Rectal smooth muscle tissue (tissue), 1 donor: ENCODE measurements at regions not wholly inside any gene's neighbourhood (a gene's known extent, or its start where the extent isn't known, plus 50 kb on each side); places are given as distances from the start of the nearest gene placed in this dataset.

Experiments used
- H3K27ac ChIP-seq: one replicate; pipeline ENCODE4 v1.7.0; 2013; ENCODE audit warnings: low read depth, low read length, inconsistent platforms
- H3K27me3 ChIP-seq: one replicate; pipeline ENCODE4 v1.7.0; 2013; ENCODE audit warnings: low read length; ENCODE audit not compliant: control insufficient read depth, insufficient read depth
- H3K36me3 ChIP-seq: one replicate; pipeline ENCODE4 v1.7.0; 2013; ENCODE audit warnings: low read length; ENCODE audit not compliant: control insufficient read depth, insufficient read depth
- H3K4me1 ChIP-seq: one replicate; pipeline ENCODE4 v1.7.0; 2013; ENCODE audit warnings: low read length; ENCODE audit not compliant: control insufficient read depth, insufficient read depth
- H3K4me3 ChIP-seq: one replicate; pipeline ENCODE4 v1.7.0; 2013; ENCODE audit warnings: low read length
- H3K9ac ChIP-seq: one replicate; pipeline ENCODE4 v1.7.0; 2013; ENCODE audit warnings: low read length

- no peaks in the 10 kb centered on the region for H3K4me1 ChIP-seq
- H3K9ac ChIP-seq: no peak overlapping the region
- no peaks in the 10 kb centered on the region for H3K36me3 ChIP-seq
- H3K4me3 ChIP-seq: no peak overlapping the region
- H3K27me3 ChIP-seq: no peaks in the 10 kb centered on the region
- H3K27ac ChIP-seq: no peak overlapping the region
Measured at GRCh38 chrX:39982948-39983347, 114.8 kb downstream of the BCOR start.

- Histone ChIP-seq H3K27ac (no peak overlapping the region), H3K4me3 (no peak overlapping the region), H3K36me3 (no peaks in the 10 kb centered on the region), H3K27me3 (no peaks in the 10 kb centered on the region), H3K4me1 (no peaks in the 10 kb centered on the region), H3K9ac (no peak overlapping the region)
Measured at GRCh38 chrX:39983715-39984114, 114.0 kb downstream of the BCOR start.

- Histone ChIP-seq H3K36me3 (no peaks in the 10 kb centered on the region), H3K27me3 (no peaks in the 10 kb centered on the region), H3K9ac (no peak overlapping the region), H3K4me1 (no peaks in the 10 kb centered on the region), H3K4me3 (no peak overlapping the region), H3K27ac (no peak overlapping the region)
Measured at GRCh38 chrX:39984191-39984956, 113.4 kb downstream of the BCOR start.

GRCh38 chrX:39985071-39985470 lies 112.7 kb downstream of the BCOR start:
- H3K4me3 ChIP-seq: no peak overlapping the region
- no peaks in the 10 kb centered on the region for H3K4me1 ChIP-seq
- no peaks in the 10 kb centered on the region for H3K27me3 ChIP-seq
- no peak overlapping the region for H3K9ac ChIP-seq
- no peaks in the 10 kb centered on the region for H3K36me3 ChIP-seq
- H3K27ac ChIP-seq: no peak overlapping the region

- Histone ChIP-seq H3K36me3 (no peaks in the 10 kb centered on the region), H3K27me3 (no peaks in the 10 kb centered on the region), H3K4me1 (no peaks in the 10 kb centered on the region), H3K4me3 (no peak overlapping the region), H3K27ac (no peak overlapping the region), H3K9ac (no peak overlapping the region)
Measured at GRCh38 chrX:39985551-39985950, 112.2 kb downstream of the BCOR start.

- no peaks in the 10 kb centered on the region for H3K4me1 ChIP-seq
- H3K27ac ChIP-seq: no peak overlapping the region
- no peaks in the 10 kb centered on the region for H3K27me3 ChIP-seq
- no peak overlapping the region for H3K9ac ChIP-seq
- H3K36me3 ChIP-seq: no peaks in the 10 kb centered on the region
- no peak overlapping the region for H3K4me3 ChIP-seq
Measured at GRCh38 chrX:39988496-39988895, 109.3 kb downstream of the BCOR start.

- H3K4me3 ChIP-seq: no peak overlapping the region
- no peaks in the 10 kb centered on the region for H3K27me3 ChIP-seq
- no peak overlapping the region for H3K27ac ChIP-seq
- H3K4me1 ChIP-seq: no peaks in the 10 kb centered on the region
- H3K9ac ChIP-seq: no peak overlapping the region
- H3K36me3 ChIP-seq: no peaks in the 10 kb centered on the region
Measured at GRCh38 chrX:39990388-39990787, 107.4 kb downstream of the BCOR start.

GRCh38 chrX:39992300-39992699 lies 105.5 kb downstream of the BCOR start:
- no peak overlapping the region for H3K27ac ChIP-seq
- H3K4me1 ChIP-seq: no peaks in the 10 kb centered on the region
- H3K36me3 ChIP-seq: no peaks in the 10 kb centered on the region
- no peaks in the 10 kb centered on the region for H3K27me3 ChIP-seq
- H3K4me3 ChIP-seq: no peak overlapping the region
- H3K9ac ChIP-seq: no peak overlapping the region

- Histone ChIP-seq H3K9ac (no peak overlapping the region), H3K4me1 (no peaks in the 10 kb centered on the region), H3K27me3 (no peaks in the 10 kb centered on the region), H3K27ac (no peak overlapping the region), H3K4me3 (no peak overlapping the region), H3K36me3 (no peaks in the 10 kb centered on the region)
Measured at GRCh38 chrX:39995457-39995856, 102.3 kb downstream of the BCOR start.

- no peaks in the 10 kb centered on the region for H3K4me1 ChIP-seq
- no peaks in the 10 kb centered on the region for H3K36me3 ChIP-seq
- H3K4me3 ChIP-seq: no peak overlapping the region
- no peaks in the 10 kb centered on the region for H3K27me3 ChIP-seq
- H3K27ac ChIP-seq: no peak overlapping the region
- no peak overlapping the region for H3K9ac ChIP-seq
Measured at GRCh38 chrX:39996536-39996935, 101.2 kb downstream of the BCOR start.

- H3K4me1 ChIP-seq: no peaks in the 10 kb centered on the region
- H3K27ac ChIP-seq: no peak overlapping the region
- no peak overlapping the region for H3K4me3 ChIP-seq
- no peaks in the 10 kb centered on the region for H3K36me3 ChIP-seq
- H3K27me3 ChIP-seq: no peaks in the 10 kb centered on the region
- H3K9ac ChIP-seq: no peak overlapping the region
Measured at GRCh38 chrX:39998636-39999406, 98.9 kb downstream of the BCOR start.
